LNCaP clone FGC (cell line): ENCODE measurements at regions not wholly inside any gene's neighbourhood (a gene's known extent, or its start where the extent isn't known, plus 50 kb on each side); places are given as distances from the start of the nearest gene placed in this dataset.

Experiments
- DNase-seq: peaks from one replicate; pipeline ENCODE4 v3.0.0-alpha.2; 2011; ENCODE audit warnings: low read depth
- H3K4me3 ChIP-seq: 2 replicates; pipeline ENCODE4 v1.5.1; 2011; ENCODE audit warnings: mild to moderate bottlenecking, low read depth, low read length, control low read depth
- CTCF ChIP-seq: IDR thresholded peaks from 2 replicates; pipeline ENCODE4 v1.5.1; 2012; ENCODE audit warnings: mild to moderate bottlenecking; ENCODE audit not compliant: control insufficient read depth, insufficient read depth; ENCODE audit errors: extremely low read depth

- DNase-seq = no peak
- no peak for TF ChIP-seq CTCF
- H3K4me3 ChIP-seq = no peak overlapping the region
Observed at GRCh38 chr11:112374486-112375140, 114.0 kb upstream of the PLET1 start.

GRCh38 chr11:112377946-112378345 is 117.3 kb upstream of the PLET1 start:
- no peak for TF ChIP-seq CTCF

GRCh38 chr11:112380464-112380863 is 119.8 kb upstream of the PLET1 start:
- no peak overlapping the region for H3K4me3 ChIP-seq
- DNase-seq = no peak
- TF ChIP-seq CTCF = no peak

More at GRCh38 chr11:112377946-112378345, 117.3 kb upstream of the PLET1 start:
- no peak for DNase-seq
- no peak overlapping the region for H3K4me3 ChIP-seq

- no peak overlapping the region for H3K4me3 ChIP-seq
- TF ChIP-seq CTCF = no peak
- no peak for DNase-seq
Observed at GRCh38 chr11:112381578-112381977, 120.9 kb upstream of the PLET1 start.

GRCh38 chr11:112382561-112382960 is 121.9 kb upstream of the PLET1 start:
- DNase-seq = no peak
- H3K4me3 ChIP-seq = no peak overlapping the region
- no peak for TF ChIP-seq CTCF

- no peak for DNase-seq
- no peak overlapping the region for H3K4me3 ChIP-seq
- TF ChIP-seq CTCF = no peak
Observed at GRCh38 chr11:112388496-112388895, 127.8 kb upstream of the PLET1 start.

- no peak for TF ChIP-seq CTCF
- H3K4me3 ChIP-seq = no peak overlapping the region
- DNase-seq = no peak
Observed at GRCh38 chr11:112391086-112391485, 130.4 kb upstream of the PLET1 start.
